ENCODE measurements at regions not wholly inside any gene's neighbourhood (a gene's known extent, or its start where the extent isn't known, plus 50 kb on each side); places are given as distances from the start of the nearest gene placed in this dataset.

DNA sequence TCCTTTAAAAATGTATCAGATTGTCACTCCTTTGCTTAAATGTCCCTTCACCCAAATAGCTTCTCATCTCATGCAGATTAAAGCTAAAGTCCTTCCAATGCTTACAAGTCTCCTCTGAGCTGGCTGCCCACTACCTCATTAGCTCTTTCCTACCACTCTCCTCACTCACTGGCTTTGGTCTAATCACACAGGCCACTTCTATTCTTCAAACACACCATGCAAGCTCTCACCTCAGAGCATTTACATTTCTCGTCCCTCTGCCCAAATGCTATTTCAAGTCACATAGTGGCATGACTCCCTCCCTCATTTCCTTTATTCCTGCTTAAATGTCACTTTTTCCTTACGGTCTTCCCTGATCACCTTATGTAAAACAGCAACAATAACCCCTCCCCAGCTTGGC is 110.6 kb upstream of the CMC1 start:
- TF ChIP-seq, protein P1, sequence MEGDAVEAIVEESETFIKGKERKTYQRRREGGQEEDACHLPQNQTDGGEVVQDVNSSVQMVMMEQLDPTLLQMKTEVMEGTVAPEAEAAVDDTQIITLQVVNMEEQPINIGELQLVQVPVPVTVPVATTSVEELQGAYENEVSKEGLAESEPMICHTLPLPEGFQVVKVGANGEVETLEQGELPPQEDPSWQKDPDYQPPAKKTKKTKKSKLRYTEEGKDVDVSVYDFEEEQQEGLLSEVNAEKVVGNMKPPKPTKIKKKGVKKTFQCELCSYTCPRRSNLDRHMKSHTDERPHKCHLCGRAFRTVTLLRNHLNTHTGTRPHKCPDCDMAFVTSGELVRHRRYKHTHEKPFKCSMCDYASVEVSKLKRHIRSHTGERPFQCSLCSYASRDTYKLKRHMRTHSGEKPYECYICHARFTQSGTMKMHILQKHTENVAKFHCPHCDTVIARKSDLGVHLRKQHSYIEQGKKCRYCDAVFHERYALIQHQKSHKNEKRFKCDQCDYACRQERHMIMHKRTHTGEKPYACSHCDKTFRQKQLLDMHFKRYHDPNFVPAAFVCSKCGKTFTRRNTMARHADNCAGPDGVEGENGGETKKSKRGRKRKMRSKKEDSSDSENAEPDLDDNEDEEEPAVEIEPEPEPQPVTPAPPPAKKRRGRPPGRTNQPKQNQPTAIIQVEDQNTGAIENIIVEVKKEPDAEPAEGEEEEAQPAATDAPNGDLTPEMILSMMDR (IDR thresholded peaks at IDR 0.05 in 4 of 5, conservative IDR thresholded peaks at IDR 0.05 in 1 of 5): no peak
- TF ChIP-seq POLR2A (IDR thresholded peaks at IDR 0.05): no peak

Data from gastrocnemius medialis (tissue), 4 donors.